ENCODE measurements at regions not wholly inside any gene's neighbourhood (a gene's known extent, or its start where the extent isn't known, plus 50 kb on each side); places are given as distances from the start of the nearest gene placed in this dataset.

DNA sequence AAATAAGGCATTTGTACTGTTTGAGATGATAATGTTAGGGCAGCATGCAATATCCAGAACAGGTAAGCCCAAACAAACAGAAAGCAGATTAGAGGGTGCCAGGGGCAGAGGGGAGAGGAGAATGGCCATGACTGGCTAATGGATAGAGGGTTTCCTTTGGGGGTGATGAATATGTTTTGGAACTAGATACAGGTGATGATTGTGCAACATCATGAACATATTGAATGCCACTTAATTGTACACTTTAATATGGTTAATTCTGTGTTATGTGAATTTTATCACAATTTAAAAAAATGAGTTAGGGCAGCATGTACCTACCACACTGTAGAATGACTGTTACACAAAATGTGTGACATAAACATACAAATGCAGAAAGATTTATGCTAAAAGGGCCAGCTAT is 255.5 kb upstream of the FN1 start:
- no peak for DNase-seq (ENCODE audit: low read depth, low spot score)

DNA sequence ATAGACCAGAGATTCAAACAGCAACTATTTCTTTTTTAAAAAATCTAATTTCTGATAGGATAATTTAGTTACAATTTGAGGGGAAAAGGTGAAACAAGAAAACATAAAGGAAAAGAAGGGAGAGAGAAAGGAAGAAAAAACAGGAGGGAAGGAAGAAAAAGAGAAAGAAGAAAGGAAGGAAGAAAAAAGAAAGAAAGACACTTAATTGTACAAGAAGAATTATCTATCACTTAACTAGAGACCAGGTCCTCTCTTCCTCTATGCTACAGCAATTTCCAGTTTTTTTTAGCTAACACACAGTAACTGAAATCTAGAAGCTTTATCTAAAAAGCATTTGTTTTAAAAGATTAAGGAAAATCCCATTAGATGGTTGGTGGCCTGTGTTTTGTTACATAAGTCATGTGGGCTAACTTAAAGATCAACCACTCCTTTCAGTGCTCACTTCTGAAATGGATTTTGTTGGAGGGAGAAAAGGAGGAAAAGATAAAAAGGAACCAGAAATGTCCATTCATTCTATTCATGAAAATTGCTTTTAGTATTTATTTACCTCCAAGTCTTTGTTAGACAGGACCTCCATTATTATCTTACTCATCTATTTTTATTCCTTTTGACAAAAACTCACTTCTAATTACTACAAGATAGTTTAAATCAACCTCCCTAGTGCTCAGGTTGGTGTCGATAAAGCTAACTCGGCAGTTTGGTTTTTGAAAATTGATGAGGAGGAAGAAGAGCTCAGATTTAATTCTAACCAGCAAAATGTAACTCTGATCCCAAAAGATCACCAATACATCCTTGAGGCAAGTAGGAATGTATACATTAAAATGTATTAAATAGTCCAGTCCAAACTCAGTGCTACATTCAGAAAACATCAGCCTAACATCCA is 251.5 kb upstream of the FN1 start:
- DNase-seq (ENCODE audit: low read depth, low spot score) = no peak

GRCh38 chr2:215685238-215685990 is 249.5 kb upstream of the FN1 start:
- no peak for DNase-seq (ENCODE audit: low read depth, low spot score)

DNA sequence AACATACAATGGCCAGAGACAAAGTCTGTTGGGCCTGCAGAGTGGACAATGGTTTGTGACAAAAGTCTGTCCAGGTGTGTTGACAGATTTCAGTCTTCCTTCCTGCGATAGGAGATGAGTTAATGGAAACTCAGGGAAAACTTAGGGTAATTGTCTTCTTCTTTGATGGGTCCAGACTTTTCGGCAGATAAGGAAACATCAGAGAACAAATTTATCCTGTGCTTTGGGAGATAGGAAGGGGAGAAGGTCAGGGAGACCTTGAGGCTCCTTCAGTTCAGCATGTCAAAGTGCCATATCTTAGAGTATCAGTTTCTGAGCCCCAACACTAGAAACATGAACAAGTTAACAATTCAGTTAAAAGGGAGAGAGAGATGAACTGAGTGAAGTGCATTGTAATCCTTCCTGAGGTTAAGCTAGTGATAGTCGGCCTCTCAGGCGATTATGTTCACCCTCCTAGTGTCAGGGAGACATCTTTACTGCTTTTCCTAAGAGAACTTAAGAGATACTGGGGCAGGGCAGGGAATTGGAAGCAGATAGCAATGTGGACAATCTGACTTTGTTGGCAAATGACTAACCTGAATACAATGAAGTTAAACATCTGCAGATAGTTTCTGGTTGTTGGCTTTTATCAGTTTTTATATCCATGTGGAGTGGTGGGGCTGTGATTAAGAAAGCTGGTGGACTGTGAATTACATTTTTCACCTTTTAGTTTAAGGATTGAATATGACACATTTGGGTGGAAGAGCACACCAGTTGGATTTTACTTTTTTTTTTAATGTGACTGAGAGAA is 248.8 kb upstream of the FN1 start:
- DNase-seq (ENCODE audit: low read depth, low spot score) = peak; percentile 20

DNA sequence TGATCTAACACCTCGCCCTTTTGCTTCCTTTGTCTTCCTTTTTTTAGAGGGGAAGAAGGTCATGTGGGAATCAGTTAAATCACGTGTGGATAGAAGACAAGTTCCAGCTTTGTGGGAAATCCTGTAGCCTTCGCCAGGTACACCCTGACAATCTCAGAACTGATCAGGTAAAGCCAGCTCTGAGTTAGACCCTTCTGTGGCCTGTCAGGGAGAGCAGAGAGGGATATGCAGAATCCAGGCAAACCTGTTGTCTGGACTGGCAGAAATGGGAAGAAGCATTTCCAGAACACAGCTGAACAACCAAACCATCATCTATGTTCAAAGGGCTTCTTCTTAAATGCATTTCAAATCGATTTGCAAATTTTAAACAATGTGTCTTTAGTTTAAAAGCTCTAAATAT is 247.4 kb upstream of the FN1 start:
- no peak for DNase-seq (ENCODE audit: low read depth, low spot score)

GRCh38 chr2:215681799-215682596 is 246.1 kb upstream of the FN1 start:
- no peak for DNase-seq (ENCODE audit: low read depth, low spot score)

DNA sequence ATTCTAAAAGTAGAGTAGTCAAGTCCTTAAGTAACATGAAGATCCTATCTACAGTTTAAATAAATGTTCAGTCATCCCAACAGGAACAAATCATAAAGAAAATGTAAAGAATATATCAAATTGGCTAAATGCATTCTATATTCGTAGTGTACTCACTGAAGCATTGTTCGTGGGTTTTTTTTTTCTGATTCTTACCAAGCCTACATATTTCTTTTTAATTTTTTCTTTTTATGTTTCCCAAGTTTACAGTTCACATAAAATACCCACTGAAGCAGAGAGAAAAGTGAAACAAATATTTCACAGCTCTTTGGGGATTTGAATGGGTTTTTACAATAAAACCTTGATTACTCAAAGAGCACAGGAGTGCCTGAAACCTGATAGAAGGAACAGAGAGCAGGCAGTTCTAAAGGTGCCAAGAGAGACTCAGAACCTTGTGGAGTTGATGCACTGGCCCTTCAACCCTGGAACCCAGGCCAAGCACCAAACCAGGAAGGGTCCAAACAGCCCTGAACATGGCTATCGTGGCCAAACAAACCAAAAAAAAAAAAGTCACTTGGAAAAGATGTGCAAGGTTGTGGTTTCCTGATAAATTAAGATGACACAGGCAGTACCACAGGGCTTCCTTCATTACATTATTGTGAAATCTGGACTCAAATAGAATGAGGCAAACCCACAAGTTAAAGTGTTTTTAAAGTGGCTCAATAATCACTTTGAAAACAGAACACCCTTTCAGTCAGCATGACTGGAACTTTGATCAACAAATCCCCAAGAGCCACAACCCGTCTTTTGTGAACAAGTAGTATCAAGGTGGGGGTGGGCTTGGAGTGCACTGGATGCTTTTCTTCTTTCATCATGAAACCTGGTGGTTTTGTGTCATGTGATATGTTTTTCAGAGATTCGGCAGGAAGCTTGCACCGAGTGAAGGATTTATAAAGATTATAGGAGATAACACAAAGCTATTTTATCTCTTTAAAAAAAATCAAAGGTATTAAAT is 245.0 kb upstream of the FN1 start:
- DNase-seq (ENCODE audit: low read depth, low spot score) = peak; percentile 93

DNA sequence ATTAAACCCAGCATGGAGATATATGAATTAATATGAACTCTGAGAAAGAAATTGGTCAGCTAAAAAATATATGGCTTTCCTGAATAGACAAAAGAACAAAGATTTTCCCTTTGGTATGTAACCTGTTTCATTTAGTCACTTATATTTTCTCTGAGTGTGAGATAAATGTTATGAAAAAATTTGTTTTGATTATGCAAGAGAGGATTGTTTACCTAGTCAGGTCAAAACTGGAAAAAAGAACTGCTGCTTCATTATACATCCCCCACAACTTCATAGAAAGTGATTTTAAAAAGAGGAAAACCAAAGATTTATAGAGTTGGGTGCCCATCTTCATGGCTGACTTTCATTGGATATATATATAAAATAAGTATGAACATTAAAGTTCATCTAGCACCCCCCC is 242.2 kb upstream of the FN1 start:
- DNase-seq (ENCODE audit: low read depth, low spot score) = no peak

GRCh38 chr2:215677481-215677880 is 241.6 kb upstream of the FN1 start:
- no peak for DNase-seq (ENCODE audit: low read depth, low spot score)

DNA sequence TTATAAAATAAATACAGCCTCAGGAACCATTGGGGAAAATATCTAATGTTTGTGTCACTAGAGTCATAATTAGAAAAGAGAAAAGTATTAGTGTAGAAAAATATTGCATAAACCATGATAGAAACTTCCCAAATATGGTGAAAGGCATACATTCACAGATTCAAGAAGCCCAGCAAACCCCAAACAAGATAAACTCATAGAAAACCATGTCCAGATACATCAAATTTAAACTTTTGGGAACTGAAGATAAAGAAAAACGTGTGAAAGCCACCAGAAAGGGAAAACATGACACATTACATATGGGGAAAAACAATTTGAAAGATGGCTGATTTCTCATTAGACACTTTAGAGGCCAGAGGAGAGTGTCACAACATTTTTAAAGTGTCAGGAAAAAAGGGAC is 236.5 kb upstream of the FN1 start:
- DNase-seq (ENCODE audit: low read depth, low spot score) = no peak

GRCh38 chr2:215671691-215672090 is 235.8 kb upstream of the FN1 start:
- no peak for DNase-seq (ENCODE audit: low read depth, low spot score)

GRCh38 chr2:215671244-215671643 is 235.4 kb upstream of the FN1 start:
- no peak for DNase-seq (ENCODE audit: low read depth, low spot score)

DNA sequence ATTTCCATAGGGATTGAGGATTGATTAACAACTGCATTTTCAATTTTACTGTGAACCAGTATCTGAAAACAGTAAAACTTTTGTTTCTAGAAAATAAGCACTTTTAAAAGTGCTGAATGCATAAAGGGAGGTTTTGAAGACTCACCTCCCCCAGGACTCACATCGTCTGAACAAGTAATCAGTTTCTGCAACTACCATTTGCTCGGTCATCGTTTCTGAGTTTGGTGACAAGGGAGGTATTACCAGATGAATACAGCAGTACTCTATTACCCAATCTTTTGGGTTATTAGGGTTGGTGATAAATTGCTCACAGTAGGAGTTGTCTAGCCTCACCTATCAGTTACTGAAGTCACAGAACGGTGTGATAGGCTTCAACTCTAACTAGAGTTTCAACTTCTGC is 234.5 kb upstream of the FN1 start:
- no peak for DNase-seq (ENCODE audit: low read depth, low spot score)

DNA sequence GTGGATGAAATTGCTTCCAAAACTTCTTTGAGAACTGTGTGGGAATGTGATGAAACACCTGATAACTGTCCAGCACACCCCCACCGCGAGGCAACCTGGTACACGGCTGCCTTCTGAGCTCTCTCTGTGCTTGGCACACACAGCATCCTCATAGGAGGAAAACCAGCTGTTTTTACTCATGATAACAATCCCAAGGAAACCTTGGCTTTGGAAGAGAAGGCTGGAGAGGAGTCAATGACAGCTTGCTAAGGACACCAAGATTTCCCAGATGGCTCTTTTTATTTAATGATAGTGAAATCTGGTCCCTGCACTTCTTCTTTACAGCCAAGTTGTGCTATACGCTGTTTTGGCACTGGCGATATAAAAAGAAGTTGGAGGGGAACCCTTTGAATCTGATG is 232.5 kb upstream of the FN1 start:
- DNase-seq (ENCODE audit: low read depth, low spot score) = no peak

DNA sequence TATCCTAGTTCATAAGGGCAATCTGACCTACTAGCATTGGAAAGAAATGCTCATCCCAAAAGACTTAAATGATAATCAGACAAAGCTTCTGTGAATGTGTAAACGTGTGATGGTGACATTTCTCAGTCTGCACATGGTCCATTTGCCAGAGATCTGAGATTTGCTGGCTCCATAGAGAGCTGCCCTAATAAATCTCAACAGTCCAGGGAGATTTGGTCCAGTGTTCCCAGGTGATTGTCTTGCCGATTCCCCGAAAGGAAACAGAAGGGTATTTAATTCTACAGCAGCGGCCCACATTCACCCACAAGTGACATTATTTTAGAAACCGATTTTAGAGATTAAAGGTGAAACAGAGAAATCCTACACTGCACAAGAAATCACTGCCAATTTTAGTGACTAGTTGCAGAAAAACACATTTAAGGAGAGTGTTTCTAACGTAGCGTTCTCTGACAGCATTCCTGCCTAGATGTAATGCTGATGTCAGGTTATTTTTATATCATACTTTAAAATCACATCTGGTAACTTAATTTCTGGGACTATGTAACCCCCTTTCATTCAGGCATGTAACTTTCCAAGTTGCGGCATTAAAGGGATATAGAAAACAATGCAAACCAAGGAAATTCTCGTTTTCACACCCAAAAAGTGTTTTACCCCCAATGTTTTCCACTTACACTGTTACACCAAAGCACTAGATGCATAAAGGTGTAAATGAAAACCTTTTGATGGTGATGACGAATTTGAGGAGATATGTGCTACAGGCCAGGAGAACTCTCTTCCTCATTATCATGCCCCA is 231.9 kb upstream of the FN1 start:
- DNase-seq (ENCODE audit: low read depth, low spot score) = no peak

- DNase-seq (ENCODE audit: low read depth, low spot score) = peak; percentile 88
Observed at GRCh38 chr2:215664847-215665525, 229.1 kb upstream of the FN1 start.

- no peak for DNase-seq (ENCODE audit: low read depth, low spot score)
Observed at GRCh38 chr2:215662715-215663114, 226.8 kb upstream of the FN1 start.

DNA sequence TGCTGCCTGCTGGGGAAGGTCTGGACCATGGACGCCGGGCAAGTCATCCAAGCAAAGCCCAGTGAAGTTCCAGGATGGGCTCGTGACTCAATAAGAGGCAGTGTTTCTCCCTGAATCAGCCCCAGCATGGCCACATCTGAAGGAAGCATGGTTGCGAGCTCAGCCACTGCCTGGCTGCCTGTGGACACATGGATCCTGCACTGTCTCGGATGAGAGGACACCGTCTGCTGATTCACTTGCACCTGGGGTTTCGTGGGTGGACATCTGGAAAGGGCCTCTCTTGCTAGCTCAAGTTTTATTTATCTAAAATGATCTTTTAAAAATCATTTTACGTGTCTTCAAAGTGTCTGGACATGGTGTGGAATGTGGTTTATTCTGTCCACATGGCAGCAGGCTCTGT is 224.8 kb upstream of the FN1 start:
- peak; percentile 49 for DNase-seq (ENCODE audit: low read depth, low spot score)

DNA sequence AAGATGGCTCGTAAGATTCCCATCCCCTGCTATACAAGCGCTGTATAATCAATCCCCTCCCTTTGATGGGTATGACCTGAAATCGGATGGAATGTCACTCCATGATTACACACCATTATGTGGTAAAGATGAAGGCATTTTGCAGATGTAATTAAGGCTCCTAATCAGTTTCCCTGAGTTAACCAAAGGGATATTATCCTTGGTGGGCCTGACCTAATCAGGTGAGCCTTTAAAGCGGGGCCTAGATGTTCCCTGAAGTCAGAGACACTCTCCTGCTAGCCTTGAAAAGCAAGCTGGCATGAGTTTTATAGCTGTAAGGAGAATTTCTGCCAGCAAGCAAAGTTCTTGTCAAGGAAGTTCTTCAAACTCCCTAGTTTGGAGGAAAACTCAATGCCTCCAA is 223.8 kb upstream of the FN1 start:
- no peak for DNase-seq (ENCODE audit: low read depth, low spot score)

Data from astrocyte of the hippocampus (primary cell).